IMR-90 (cell line): ENCODE measurements at regions not wholly inside any gene's neighbourhood (a gene's known extent, or its start where the extent isn't known, plus 50 kb on each side); places are given as distances from the start of the nearest gene placed in this dataset.

Experiments
- BHLHE40 ChIP-seq: fragments of 150-350 bp; IDR thresholded peaks from 2 replicates; pipeline ENCODE4 v1.6.1; 2016; ENCODE audit warnings: mild to moderate bottlenecking, low read depth, low read length
- CEBPB ChIP-seq: IDR thresholded peaks from 2 replicates; pipeline ENCODE4 v1.6.1; 2012; ENCODE audit warnings: low read depth, low read length, improper control_type of control experiment
- CHD1 ChIP-seq: IDR thresholded peaks from 2 replicates; pipeline ENCODE4 v1.6.1; 2012; ENCODE audit warnings: low read depth, low read length, improper control_type of control experiment
- CTCF ChIP-seq: conservative IDR thresholded peaks from 2 replicates; pipeline ENCODE4 v1.5.1; 2012; ENCODE audit warnings: mild to moderate bottlenecking, low read depth, low read length, improper control_type of control experiment
- FOS ChIP-seq: fragments of 150-350 bp; IDR thresholded peaks from 2 replicates; pipeline ENCODE4 v1.6.1; 2016; ENCODE audit warnings: low read depth, low read length
- MAFK ChIP-seq: IDR thresholded peaks from 2 replicates; pipeline ENCODE4 v1.6.1; 2012; ENCODE audit warnings: low read depth, low read length, improper control_type of control experiment
- MAZ ChIP-seq: IDR thresholded peaks from 2 replicates; pipeline ENCODE4 v1.6.1; 2012; ENCODE audit warnings: low read depth, mild to moderate bottlenecking, low read length, improper control_type of control experiment, moderate library complexity, borderline replicate concordance
- MXI1 ChIP-seq: IDR thresholded peaks from 2 replicates; pipeline ENCODE4 v1.6.1; 2012; ENCODE audit warnings: low read depth, mild to moderate bottlenecking, low read length, moderate library complexity, borderline replicate concordance
- POLR2A ChIP-seq: IDR thresholded peaks from 2 replicates; pipeline ENCODE4 v1.6.1; 2012; ENCODE audit warnings: mild to moderate bottlenecking, low read depth, low read length
- RAD21 ChIP-seq: IDR thresholded peaks from 2 replicates; pipeline ENCODE4 v1.6.1; 2012; ENCODE audit warnings: low read length, improper control_type of control experiment
- RFX5 ChIP-seq: IDR thresholded peaks from 2 replicates; pipeline ENCODE4 v1.8.0; 2012; ENCODE audit warnings: low read depth, mild to moderate bottlenecking, low read length, moderate library complexity
- SMC3 ChIP-seq: fragments of 150-350 bp; IDR thresholded peaks from 2 replicates; pipeline ENCODE4 v1.6.1; 2016; ENCODE audit warnings: low read depth, mild to moderate bottlenecking, antibody characterized with exemption, low read length, moderate library complexity
- USF2 ChIP-seq: fragments of 150-350 bp; IDR thresholded peaks from 2 replicates; pipeline ENCODE4 v1.6.1; 2017; ENCODE audit warnings: mild to moderate bottlenecking, antibody characterized with exemption, low read length, low read depth

- TF ChIP-seq RFX5: no peak
- no peak for TF ChIP-seq CTCF
- no peak for TF ChIP-seq FOS
- TF ChIP-seq POLR2A: no peak
- TF ChIP-seq CEBPB: no peak
- no peak for TF ChIP-seq MAZ
- TF ChIP-seq RAD21: no peak
- TF ChIP-seq USF2: no peak
- TF ChIP-seq SMC3: no peak
- TF ChIP-seq MXI1: no peak
- no peak for TF ChIP-seq BHLHE40
- no peak for TF ChIP-seq CHD1
- no peak for TF ChIP-seq MAFK
Measured at GRCh38 chr11:39741066-39741465, 1718.4 kb downstream of the LRRC4C start.
